Thoracic aorta (tissue), 2 donors: ENCODE measurements at regions not wholly inside any gene's neighbourhood (a gene's known extent, or its start where the extent isn't known, plus 50 kb on each side); places are given as distances from the start of the nearest gene placed in this dataset.

Experiments used
- ATAC-seq: fragments of 150-250 bp; one replicate; pipeline ENCODE4 v1.8.0; 2017; ENCODE audit warnings: low read depth; ENCODE audit not compliant: insufficient number of reproducible peaks, low FRiP score
- DNase-seq: peaks from one replicate; pipeline ENCODE4 v3.0.0-alpha.2; 2020; ENCODE audit warnings: low spot score
- H3K27ac ChIP-seq, 2 donors: fragments of 200-600 bp; sonication (generic); 1 replicate in 1 of 2; 2 replicates in 1 of 2; pipeline ENCODE4 v1.5.1; 2016; ENCODE audit warnings: mild to moderate bottlenecking in 2 of 2, moderate library complexity in 2 of 2
- H3K27me3 ChIP-seq: fragments of 200-600 bp; sonication (generic); replicated peaks from 2 replicates; pipeline ENCODE4 v1.6.0; 2016; ENCODE audit warnings: mild to moderate bottlenecking; ENCODE audit not compliant: insufficient read depth
- H3K36me3 ChIP-seq: fragments of 200-600 bp; sonication (generic); one replicate; pipeline ENCODE4 v1.5.1; 2016
- H3K4me1 ChIP-seq, 2 donors: fragments of 200-600 bp; sonication (generic); 1 replicate in 1 of 2; 2 replicates in 1 of 2; pipeline versions ENCODE4 v1.5.1 to v1.6.0; 2016; ENCODE audit warnings: low read depth in 2 of 2, mild to moderate bottlenecking in 1 of 2; ENCODE audit not compliant: control insufficient read depth in 1 of 2
- H3K4me3 ChIP-seq: fragments of 200-600 bp; sonication (generic); 2 replicates; pipeline ENCODE4 v1.5.1; 2016; ENCODE audit warnings: mild to moderate bottlenecking
- H3K9me3 ChIP-seq: fragments of 200-600 bp; sonication (generic); 2 replicates; pipeline ENCODE4 v1.5.1; 2016
- CTCF ChIP-seq: fragments of 200-600 bp; sonication (generic); IDR thresholded peaks from one replicate; pipeline ENCODE4 v1.5.1; 2019; ENCODE audit warnings: antibody characterized with exemption

- no peak for ATAC-seq
- Histone ChIP-seq H3K4me3 (no peak overlapping the region), H3K27ac (no peak overlapping the region), H3K9me3 (no peaks in the 10 kb centered on the region), H3K27me3 (no peaks in the 10 kb centered on the region), H3K4me1 (peaks cover 0 to 3% of the 10 kb centered on the region in 2 donors), H3K36me3 (no peaks in the 10 kb centered on the region)
- no peak for DNase-seq
- no peak for TF ChIP-seq CTCF
Observed at GRCh38 chr15:25134546-25134945, 179.8 kb downstream of the SNRPN start.

GRCh38 chr15:25136119-25136518, 181.3 kb downstream of the SNRPN start:
- DNase-seq (no peak), ATAC-seq (no peak)
- no peaks in the 10 kb centered on the region for H3K27me3 ChIP-seq
- H3K4me1 ChIP-seq = peaks cover 0 to 3% of the 10 kb centered on the region in 2 donors
- TF ChIP-seq CTCF = no peak
- no peak overlapping the region for H3K27ac ChIP-seq
- no peaks in the 10 kb centered on the region for H3K36me3 ChIP-seq
- no peak overlapping the region for H3K4me3 ChIP-seq
- H3K9me3 ChIP-seq = no peaks in the 10 kb centered on the region

GRCh38 chr15:25137013-25137412, 182.2 kb downstream of the SNRPN start:
- no peaks in the 10 kb centered on the region for H3K36me3 ChIP-seq
- DNase-seq (no peak), ATAC-seq (no peak)
- no peaks in the 10 kb centered on the region for H3K9me3 ChIP-seq
- H3K27me3 ChIP-seq = no peaks in the 10 kb centered on the region
- H3K4me1 ChIP-seq = peaks cover 0 to 3% of the 10 kb centered on the region in 2 donors
- no peak overlapping the region for H3K4me3 ChIP-seq
- TF ChIP-seq CTCF = no peak
- H3K27ac ChIP-seq = no peak overlapping the region

GRCh38 chr15:25169318-25169717, 214.5 kb downstream of the SNRPN start:
- H3K36me3 ChIP-seq = no peaks in the 10 kb centered on the region
- H3K27ac ChIP-seq = no peak overlapping the region
- ATAC-seq = no peak
- H3K4me3 ChIP-seq = no peak overlapping the region
- H3K27me3 ChIP-seq = no peaks in the 10 kb centered on the region
- peaks cover 13% of the 10 kb centered on the region for H3K9me3 ChIP-seq
- no peaks in the 10 kb centered on the region for H3K4me1 ChIP-seq
- TF ChIP-seq CTCF = no peak
- DNase-seq = no peak

GRCh38 chr15:25170113-25170731, 215.4 kb downstream of the SNRPN start:
- Histone ChIP-seq H3K36me3 (no peaks in the 10 kb centered on the region), H3K4me3 (no peak overlapping the region), H3K27ac (no peak overlapping the region), H3K4me1 (no peaks in the 10 kb centered on the region), H3K27me3 (no peaks in the 10 kb centered on the region), H3K9me3 (peaks cover 16% of the 10 kb centered on the region)
- DNase-seq (no peak), ATAC-seq (no peak)
- no peak for TF ChIP-seq CTCF
